Gastroesophageal sphincter (tissue), 4 donors: ENCODE measurements at regions not wholly inside any gene's neighbourhood (a gene's known extent, or its start where the extent isn't known, plus 50 kb on each side); places are given as distances from the start of the nearest gene placed in this dataset.

ENCODE experiments used
- ATAC-seq: fragments of 150-250 bp; one replicate; pipeline ENCODE4 v1.9.1; 2016; ENCODE audit warnings: mild to moderate bottlenecking, moderate library complexity
- H3K27ac ChIP-seq, 4 donors: fragments of 200-600 bp; sonication (generic) in 3 of 4; 1 replicate in 3 of 4; 2 replicates in 1 of 4; pipeline ENCODE4 v1.5.1; 2016 to 2019
- H3K27me3 ChIP-seq: fragments of 200-600 bp; sonication (generic); one replicate; pipeline ENCODE4 v1.5.1; 2019
- H3K36me3 ChIP-seq, 2 donors: fragments of 200-600 bp; sonication (generic); one replicate each; pipeline ENCODE4 v1.5.1; 2019; ENCODE audit warnings: control low read depth in 1 of 2
- H3K4me1 ChIP-seq, 3 donors: fragments of 200-600 bp; sonication (generic); 1 replicate in 2 of 3; 2 replicates in 1 of 3; pipeline ENCODE4 v1.5.1; 2016 to 2019; ENCODE audit warnings: control low read depth in 2 of 3
- H3K4me3 ChIP-seq, 2 donors: fragments of 200-600 bp; sonication (generic); one replicate each; pipeline ENCODE4 v1.5.1; 2019; ENCODE audit warnings: mild to moderate bottlenecking in 1 of 2, moderate library complexity in 1 of 2
- H3K9me3 ChIP-seq, 3 donors: fragments of 200-600 bp; sonication (generic); one replicate each; pipeline ENCODE4 v1.5.1; 2017 to 2019; ENCODE audit warnings: control low read depth in 2 of 3
- EP300 ChIP-seq: sonication (generic); formaldehyde crosslinking; IDR thresholded peaks from one replicate; pipeline ENCODE4 v1.6.1; 2017; ENCODE audit warnings: antibody characterized with exemption, mild to moderate bottlenecking
- POLR2A ChIP-seq, 2 donors: fragments of 450-650 bp; IDR thresholded peaks; one replicate each; pipeline ENCODE4 v1.6.1; 2017; ENCODE audit warnings: antibody characterized with exemption in 2 of 2, mild to moderate bottlenecking in 2 of 2, moderate library complexity in 1 of 2
- POLR2AphosphoS5 ChIP-seq: sonication (generic); formaldehyde crosslinking; IDR thresholded peaks from one replicate; pipeline ENCODE4 v1.6.1; 2017; ENCODE audit warnings: antibody characterized with exemption
- WGBS, 2 donors: methylation state at CpG; one replicate each; pipeline ENCODE4 v1.1.5; 2018; ENCODE audit warnings: low coverage in 1 of 2; 5-methylcytosine and 5-hydroxymethylcytosine counted together
- TF ChIP-seq, protein P1 (sequence below), 4 experiments: fragments of 200-600 bp in 2 of 4; fragments of 450-650 bp in 2 of 4; sonication (generic) in 1 of 4; IDR thresholded peaks; one replicate each; pipeline ENCODE4 v1.5.1; 2017 to 2019; ENCODE audit warnings: antibody characterized with exemption in 4 of 4, mild to moderate bottlenecking in 2 of 4, moderate library complexity in 2 of 4

DNA sequence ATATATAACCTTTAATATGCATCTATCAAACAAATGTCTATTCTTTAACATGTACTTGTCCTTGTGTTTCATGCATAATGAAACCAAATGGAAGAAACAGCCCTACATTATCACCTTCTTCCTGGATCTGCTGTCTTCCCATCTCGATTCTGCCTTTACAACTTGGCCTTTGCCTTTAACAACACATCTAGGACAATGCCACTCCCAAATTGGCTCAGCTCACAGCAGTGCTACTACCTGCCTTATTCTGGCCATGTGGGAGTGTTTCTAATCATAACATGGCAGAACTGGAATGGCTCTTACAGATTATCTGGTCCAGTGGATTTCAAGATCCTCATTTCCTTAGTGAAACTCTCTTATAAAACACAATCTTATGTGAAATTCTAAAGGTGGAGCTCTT is 176.5 kb downstream of the CARTPT start:
- H3K27ac ChIP-seq, result no peak overlapping the region
- H3K9me3 ChIP-seq, result no peaks in the 10 kb centered on the region
- no peaks in the 10 kb centered on the region for H3K36me3 ChIP-seq
- TF ChIP-seq POLR2AphosphoS5, result no peak
- TF ChIP-seq POLR2A (IDR thresholded peaks at IDR 0.05), result no peak
- TF ChIP-seq, protein P1, sequence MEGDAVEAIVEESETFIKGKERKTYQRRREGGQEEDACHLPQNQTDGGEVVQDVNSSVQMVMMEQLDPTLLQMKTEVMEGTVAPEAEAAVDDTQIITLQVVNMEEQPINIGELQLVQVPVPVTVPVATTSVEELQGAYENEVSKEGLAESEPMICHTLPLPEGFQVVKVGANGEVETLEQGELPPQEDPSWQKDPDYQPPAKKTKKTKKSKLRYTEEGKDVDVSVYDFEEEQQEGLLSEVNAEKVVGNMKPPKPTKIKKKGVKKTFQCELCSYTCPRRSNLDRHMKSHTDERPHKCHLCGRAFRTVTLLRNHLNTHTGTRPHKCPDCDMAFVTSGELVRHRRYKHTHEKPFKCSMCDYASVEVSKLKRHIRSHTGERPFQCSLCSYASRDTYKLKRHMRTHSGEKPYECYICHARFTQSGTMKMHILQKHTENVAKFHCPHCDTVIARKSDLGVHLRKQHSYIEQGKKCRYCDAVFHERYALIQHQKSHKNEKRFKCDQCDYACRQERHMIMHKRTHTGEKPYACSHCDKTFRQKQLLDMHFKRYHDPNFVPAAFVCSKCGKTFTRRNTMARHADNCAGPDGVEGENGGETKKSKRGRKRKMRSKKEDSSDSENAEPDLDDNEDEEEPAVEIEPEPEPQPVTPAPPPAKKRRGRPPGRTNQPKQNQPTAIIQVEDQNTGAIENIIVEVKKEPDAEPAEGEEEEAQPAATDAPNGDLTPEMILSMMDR (IDR thresholded peaks at IDR 0.05), result no peak
- TF ChIP-seq EP300, result no peak
- H3K4me1 ChIP-seq, result peaks cover 6 to 20% (median 9%) of the 10 kb centered on the region in 3 donors
- ATAC-seq, result no peak
- 80 to 82% methylated on average over 1 of the region's 1 CpG for WGBS, 2 donors
- H3K4me3 ChIP-seq, result no peak overlapping the region
- no peaks in the 10 kb centered on the region for H3K27me3 ChIP-seq

DNA sequence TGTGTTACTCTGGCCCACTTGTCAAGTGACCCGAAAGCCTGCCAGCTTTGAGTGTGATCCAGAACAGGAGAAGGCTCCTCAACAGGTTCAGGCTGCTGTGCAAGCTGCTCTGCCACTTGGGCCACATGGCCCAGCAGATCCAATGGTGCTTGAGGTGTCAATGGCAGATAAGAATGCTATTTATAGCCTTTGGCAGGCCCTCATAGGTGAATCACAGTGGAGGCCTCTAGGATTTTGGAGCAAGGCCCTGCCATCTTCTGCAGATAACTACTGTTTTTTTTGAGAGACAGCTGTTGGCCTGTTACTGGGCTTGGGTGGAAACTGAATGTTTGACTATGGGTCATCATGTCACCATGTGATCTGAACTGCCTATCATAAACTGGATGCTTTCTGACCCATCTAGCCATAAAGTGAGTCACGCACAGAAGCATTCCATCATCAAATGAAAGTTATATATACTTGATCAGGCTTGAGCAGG is 180.8 kb downstream of the CARTPT start:
- ATAC-seq, result no peak
- WGBS, 2 donors, result 72 to 100% methylated on average over 1 to 2 of the region's 2 CpGs
- no peaks in the 10 kb centered on the region for H3K27me3 ChIP-seq
- H3K9me3 ChIP-seq, result no peaks in the 10 kb centered on the region
- H3K27ac ChIP-seq, result no peak overlapping the region
- no peaks in the 10 kb centered on the region for H3K4me1 ChIP-seq
- TF ChIP-seq POLR2A (IDR thresholded peaks at IDR 0.05) (no peak), POLR2AphosphoS5 (no peak), EP300 (no peak)
- TF ChIP-seq, protein P1 (IDR thresholded peaks at IDR 0.05), result no peak
- no peak overlapping the region for H3K4me3 ChIP-seq
- H3K36me3 ChIP-seq, result no peaks in the 10 kb centered on the region

DNA sequence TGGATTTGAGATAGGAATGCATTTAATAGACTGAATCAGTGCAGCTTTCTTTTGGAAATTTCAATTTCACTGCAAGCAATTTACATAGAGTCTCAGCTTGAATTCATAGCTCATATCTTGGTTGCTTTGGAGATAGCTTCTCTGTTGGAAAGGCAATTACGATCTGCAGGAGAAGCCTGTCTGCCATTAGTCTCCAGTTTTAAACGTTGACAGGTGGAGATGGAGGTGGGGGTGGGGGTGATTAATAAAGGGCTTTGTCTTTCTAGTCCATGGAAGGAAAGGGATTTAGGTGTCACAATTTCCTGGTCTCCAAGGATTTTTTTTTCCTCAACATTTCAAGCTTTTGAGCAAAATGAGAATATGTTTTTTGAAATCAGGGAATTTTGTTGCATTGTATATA is 184.7 kb downstream of the CARTPT start:
- 39 to 49% methylated on average over 2 of the region's 2 CpGs for WGBS, 2 donors
- no peak overlapping the region for H3K4me3 ChIP-seq
- H3K9me3 ChIP-seq, result no peaks in the 10 kb centered on the region
- no peak for ATAC-seq
- H3K27me3 ChIP-seq, result no peaks in the 10 kb centered on the region
- H3K27ac ChIP-seq, result no peak overlapping the region
- TF ChIP-seq POLR2AphosphoS5 (no peak), EP300 (no peak), POLR2A (IDR thresholded peaks at IDR 0.05) (no peak)
- TF ChIP-seq, protein P1 (IDR thresholded peaks at IDR 0.05), result no peak
- H3K36me3 ChIP-seq, result no peaks in the 10 kb centered on the region
- H3K4me1 ChIP-seq, result peaks cover 6 to 24% (median 13%) of the 10 kb centered on the region in 3 donors

DNA sequence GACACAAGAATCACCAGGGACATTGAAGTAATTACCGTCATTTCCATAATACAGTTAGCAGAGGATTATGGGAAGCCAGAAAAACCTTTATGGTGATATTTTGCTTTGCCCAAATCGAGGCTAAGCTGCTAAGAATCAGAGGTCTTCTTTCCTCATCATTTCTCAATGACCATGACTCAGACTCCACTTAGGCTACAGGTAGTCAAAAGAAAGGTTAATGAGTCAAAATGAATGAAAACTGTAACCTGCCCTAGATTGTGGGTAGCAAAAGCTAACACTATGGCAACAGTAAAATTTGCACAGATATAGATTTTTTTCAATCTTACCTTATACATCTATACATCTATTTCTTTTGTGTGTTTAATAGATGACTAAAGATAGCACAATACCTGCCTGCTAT is 185.8 kb downstream of the CARTPT start:
- TF ChIP-seq POLR2AphosphoS5, result no peak
- no peak for TF ChIP-seq EP300
- TF ChIP-seq POLR2A (IDR thresholded peaks at IDR 0.05), result no peak
- TF ChIP-seq, protein P1 (IDR thresholded peaks at IDR 0.05), result no peak
- Histone ChIP-seq H3K4me1 (peaks cover 6 to 24% (median 13%) of the 10 kb centered on the region in 3 donors), H3K9me3 (no peaks in the 10 kb centered on the region), H3K36me3 (no peaks in the 10 kb centered on the region), H3K27me3 (no peaks in the 10 kb centered on the region), H3K4me3 (no peak overlapping the region), H3K27ac (no peak overlapping the region)
- WGBS, 2 donors, result 92 to 100% methylated on average over 1 to 2 of the region's 2 CpGs
- ATAC-seq, result no peak

DNA sequence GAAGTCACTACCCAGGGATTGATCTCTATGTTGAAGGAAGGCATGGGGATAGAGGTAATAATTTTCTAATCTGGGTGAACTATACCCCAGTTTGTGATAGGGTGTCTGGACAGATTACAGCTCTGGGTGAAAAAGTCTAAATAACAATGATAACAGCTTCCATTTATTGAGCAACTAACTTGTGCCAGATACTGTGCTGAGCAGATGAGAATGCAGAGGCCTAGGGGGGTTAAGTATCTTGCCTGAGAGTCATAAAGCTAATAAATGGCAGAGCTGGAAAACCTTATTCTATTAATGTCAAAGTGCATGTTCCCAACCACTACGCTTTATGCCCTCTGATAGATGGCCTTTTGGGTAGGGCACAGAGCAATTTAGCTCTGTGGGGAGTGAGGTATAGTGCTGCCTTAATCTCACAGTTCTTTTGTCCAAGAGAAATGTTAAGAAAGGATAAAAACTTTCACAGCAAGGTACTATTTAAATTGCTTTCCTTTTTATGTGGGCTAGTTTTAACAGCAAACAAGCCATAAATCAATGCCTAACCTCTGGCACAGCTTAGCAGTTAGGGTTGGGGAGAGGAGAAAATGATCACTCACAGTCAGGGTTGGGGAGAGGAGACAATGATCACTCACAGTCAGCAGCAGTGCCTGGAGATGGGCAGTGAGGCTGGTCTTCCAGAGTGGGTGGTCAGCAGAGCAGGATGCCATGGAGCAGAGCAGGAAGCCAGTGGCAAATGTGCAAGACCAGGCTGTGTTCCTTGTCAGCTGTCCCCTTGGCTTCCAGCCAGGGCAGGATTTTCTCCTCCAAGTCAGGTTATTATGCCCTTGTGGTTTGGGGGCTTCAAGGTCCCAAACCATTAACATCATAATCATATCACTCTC is 187.0 kb downstream of the CARTPT start:
- no peaks in the 10 kb centered on the region for H3K9me3 ChIP-seq
- peaks cover 6 to 24% (median 13%) of the 10 kb centered on the region in 3 donors for H3K4me1 ChIP-seq
- ATAC-seq, result no peak
- H3K27me3 ChIP-seq, result no peaks in the 10 kb centered on the region
- no peak overlapping the region for H3K4me3 ChIP-seq
- WGBS, 2 donors, result 56 to 67% methylated on average over 1 of the region's 1 CpG
- H3K27ac ChIP-seq, result peak overlapping the region in 3 of 4 donors; percentile 33 to 44 (median 41)
- no peaks in the 10 kb centered on the region for H3K36me3 ChIP-seq
- TF ChIP-seq, protein P1 (IDR thresholded peaks at IDR 0.05), result no peak
- TF ChIP-seq POLR2AphosphoS5, result no peak
- no peak for TF ChIP-seq POLR2A (IDR thresholded peaks at IDR 0.05)
- no peak for TF ChIP-seq EP300
